IPS-18c (cell line): ENCODE measurements at regions not wholly inside any gene's neighbourhood (a gene's known extent, or its start where the extent isn't known, plus 50 kb on each side); places are given as distances from the start of the nearest gene placed in this dataset.
"Not testable (repeated sequence)": the region's sequence is repeated elsewhere in the genome, so short reads cannot be mapped to it uniquely, and the experiment has no call there.

Experiments used
- H3K4me3 ChIP-seq: 2 replicates; pipeline ENCODE4 v1.7.0; 2013; ENCODE audit warnings: low read depth, mild to moderate bottlenecking, low read length, moderate library complexity; ENCODE audit not compliant: insufficient read depth
- H3K9me3 ChIP-seq: one replicate; pipeline ENCODE4 v1.6.1; 2013; ENCODE audit warnings: mild to moderate bottlenecking, low read length, moderate library complexity; ENCODE audit not compliant: control insufficient read depth, insufficient read depth

DNA sequence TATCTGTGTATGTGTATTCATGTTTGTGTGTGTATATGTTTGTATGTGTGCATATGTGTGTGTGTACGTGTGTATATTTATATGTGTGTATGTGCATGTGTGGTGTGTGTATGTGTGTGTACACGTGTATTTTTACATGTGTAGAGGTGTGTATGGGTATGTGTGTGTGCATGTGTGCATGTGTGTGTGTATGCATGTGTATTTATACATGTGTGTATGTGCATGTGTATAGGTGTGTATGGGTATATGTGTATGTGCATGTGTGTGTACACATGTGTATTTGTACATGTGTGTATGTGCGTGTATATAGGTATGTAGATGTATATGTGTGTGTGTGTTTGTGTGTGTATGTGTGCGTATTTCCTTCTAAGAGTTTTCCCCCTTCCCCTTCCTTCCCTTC is 207.7 kb upstream of the ATP6AP2 start:
- peaks cover 12% of the 10 kb centered on the region for H3K9me3 ChIP-seq
- no peak overlapping the region for H3K4me3 ChIP-seq

DNA sequence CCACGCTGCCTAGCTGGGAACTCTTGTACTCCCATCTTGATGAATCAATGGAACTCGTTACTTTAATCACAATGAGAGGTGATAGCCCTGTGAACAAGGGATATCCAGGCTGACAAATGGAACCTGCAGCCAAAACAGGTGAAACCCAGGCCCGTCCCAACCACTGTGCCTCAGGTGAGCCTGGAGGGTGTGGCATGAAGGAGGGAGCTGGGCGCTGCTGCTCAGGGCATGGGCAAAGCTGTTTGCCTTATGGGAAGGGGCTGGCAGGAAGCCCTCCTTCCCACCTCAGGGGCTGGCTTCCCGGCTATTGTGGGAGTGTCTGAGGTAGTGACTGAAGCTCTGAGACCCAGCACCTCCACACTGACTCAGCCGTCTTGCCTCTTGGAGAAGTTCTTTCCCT is 209.4 kb upstream of the ATP6AP2 start:
- Histone ChIP-seq H3K9me3 (peaks cover 14% of the 10 kb centered on the region), H3K4me3 (no peak overlapping the region)

DNA sequence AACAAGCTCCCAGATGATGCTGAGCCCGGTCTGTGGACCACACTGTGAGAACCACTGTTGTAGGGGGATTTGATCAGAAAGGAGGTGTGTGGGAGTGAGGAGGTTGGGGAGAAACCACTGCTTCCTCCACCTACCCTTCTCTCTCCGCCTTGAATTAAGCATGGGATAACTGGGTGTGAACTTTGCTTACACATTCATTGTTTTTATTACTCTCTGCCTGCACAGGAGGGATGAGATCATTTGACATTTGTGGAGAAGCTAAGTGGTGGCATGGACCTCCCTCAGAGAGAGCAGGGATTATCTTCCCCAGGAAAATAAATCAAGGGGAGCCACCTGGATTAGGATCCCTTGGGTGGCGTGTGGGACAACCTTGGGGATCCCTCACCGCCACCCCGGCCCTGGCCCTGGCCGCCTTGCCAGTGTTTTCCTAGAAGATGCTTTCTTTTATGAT is 212.1 kb upstream of the ATP6AP2 start:
- H3K4me3 ChIP-seq, result no peak overlapping the region
- H3K9me3 ChIP-seq, result peaks cover 14% of the 10 kb centered on the region

DNA sequence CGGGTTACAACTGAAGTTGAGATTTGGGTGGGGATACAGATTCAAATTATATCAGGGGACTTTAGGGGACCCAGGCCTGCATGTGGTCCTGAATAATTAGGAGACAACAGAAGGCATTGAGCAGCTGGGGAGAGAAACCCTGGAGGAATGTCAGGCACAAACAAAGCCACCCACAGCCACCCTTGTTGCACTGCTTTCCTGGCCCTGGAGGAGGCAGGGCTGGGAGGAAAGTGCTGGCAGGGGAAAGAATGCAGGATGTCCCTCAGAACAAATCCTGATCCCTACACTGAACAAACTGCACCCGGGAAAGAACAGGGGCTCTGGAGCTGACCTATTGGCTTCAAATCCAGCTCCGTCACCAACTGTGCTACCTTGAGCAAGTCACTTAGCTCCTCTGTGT is 214.1 kb upstream of the ATP6AP2 start:
- H3K4me3 ChIP-seq, result no peak overlapping the region
- H3K9me3 ChIP-seq, result peaks cover 15% of the 10 kb centered on the region

DNA sequence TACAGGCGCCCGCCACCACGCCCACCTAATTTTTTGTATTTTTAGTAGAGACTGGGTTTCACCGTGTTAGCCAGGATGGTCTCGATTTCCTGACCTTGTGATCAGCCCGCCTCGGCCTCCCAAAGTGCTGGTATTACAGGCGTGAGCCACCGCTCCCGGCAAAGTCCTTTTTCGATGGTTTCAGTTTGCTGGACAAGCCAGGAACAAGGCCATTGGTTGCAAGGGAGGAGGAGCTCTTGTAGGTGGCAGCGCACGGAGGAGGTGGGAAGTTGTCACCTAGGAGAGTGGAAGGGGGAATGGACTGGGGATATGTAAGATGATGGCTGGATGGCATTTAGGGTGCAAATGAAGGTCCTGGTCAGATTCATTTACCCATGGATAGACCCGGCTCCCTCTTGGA is 218.5 kb upstream of the ATP6AP2 start:
- H3K4me3 ChIP-seq, H3K9me3 ChIP-seq: not testable (repeated sequence)

DNA sequence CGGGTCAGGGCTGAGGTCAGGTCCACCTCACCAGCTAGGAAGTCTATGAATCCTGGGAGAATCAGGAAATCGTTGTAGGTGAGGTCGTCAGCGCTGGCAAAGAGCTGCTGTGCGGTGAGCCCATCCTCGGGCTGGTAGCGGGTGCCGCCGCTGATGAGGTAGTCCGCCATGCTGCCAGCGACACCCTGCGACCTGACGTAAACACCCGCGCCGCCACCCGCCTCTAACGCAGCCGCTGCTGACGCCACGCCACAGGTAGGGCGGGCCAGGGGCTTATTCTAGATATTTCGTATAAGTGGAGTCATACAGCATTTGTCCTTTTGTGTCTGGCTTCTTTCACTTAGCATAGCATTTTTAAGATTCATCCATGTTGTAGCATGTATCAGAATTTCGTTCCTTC is 220.2 kb upstream of the ATP6AP2 start:
- Histone ChIP-seq H3K9me3 (peaks cover 2% of the 10 kb centered on the region), H3K4me3 (no peak overlapping the region)

DNA sequence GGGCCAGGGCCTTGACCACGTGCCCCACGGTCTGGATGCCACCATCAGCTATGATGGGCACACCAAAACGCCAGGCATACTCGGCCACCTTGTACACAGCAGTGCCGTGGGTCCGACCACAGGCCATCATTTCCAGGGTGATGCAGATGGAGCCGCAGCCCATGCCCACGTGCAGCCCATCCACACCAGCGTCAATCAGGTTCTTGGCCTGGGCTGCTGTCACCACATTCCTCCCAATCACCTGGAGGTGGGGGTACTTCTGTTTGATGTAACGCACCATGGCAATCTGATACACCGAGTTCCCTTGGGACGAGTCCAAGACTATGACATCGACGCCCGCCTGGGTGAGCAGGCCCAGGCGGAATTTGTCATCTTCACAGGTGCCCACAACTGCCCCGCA is 221.2 kb upstream of the ATP6AP2 start:
- H3K9me3 ChIP-seq, result peaks cover 2% of the 10 kb centered on the region
- no peak overlapping the region for H3K4me3 ChIP-seq

DNA sequence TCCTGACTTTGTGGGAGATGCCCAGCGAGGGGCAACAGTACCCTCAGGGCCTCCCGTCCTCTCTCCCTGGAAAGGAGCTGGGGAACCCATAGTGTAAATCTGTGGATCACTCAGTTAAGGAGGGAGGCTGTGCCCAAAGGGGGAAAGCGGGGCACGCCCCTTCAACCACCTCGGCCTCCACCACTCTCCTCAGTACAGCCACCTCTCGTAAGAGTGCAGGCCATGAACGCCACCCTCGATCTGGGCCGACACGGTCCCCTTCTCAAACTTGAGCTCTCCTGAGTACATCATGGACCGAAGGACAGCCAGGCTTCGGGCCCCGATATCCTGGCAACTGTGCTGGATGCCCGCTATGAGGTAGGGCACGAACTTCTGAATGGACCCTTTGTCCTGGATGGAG is 221.8 kb upstream of the ATP6AP2 start:
- H3K9me3 ChIP-seq, result peaks cover 2% of the 10 kb centered on the region
- H3K4me3 ChIP-seq, result no peak overlapping the region

DNA sequence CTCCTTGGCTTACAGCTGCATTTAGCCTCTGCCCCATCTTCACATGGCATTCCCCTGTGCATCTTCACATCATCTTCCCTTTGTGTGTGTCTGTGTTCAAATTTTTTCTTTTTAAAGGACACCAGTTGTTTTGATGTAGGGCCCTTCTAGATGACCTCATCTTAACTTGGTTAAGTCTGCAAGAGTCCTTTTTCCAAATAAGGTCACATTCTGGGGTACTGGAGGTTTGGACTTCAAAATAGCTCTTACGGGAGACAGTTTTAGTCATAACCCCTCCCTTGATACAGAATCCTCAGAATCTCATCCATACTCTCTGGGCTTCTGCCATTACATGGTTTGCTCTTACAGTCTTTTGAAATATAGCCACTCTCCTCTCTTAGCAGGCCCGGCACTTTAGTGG is 231.5 kb upstream of the ATP6AP2 start:
- Histone ChIP-seq H3K4me3 (no peak overlapping the region), H3K9me3 (peaks cover 5% of the 10 kb centered on the region)

DNA sequence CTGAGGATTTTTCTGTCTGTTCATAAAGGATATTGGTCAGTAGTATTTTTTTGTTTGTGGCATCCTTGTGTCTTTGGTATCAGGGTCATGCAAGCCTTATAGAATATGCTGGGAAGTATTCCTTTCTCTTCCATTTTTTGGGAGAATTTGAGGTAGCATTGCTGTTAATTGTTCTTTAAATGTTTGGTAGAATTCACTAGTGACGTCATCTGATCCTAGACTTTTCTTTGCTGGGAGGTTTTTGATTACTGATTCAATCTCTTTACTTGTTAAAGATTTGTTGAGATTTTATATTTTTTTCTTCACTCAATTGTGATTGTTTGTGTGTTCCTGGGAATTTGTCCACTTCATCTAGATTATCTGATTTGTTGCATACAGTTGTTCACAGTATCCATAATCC is 234.4 kb upstream of the ATP6AP2 start:
- H3K9me3 ChIP-seq, result peaks cover 5% of the 10 kb centered on the region

DNA sequence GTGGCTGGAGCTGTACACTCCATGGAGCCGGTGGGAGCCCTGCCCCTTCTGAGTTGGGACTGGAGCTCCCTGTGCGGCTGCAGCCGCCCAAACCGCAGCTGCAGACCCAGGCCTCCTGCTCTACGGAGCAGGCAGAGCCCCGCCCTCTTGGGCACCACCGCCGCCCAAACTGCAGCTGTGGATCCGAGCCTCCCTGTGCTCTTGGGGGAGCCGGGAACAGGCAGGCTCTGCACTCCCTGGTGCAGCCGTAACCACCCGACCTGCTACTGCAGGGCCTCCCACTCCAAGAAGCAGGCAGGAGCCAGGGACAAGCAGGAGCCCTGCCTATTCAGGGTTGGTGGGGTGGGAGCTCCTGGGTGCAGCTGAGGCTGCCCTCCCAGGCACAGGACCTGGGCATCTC is 237.5 kb upstream of the ATP6AP2 start:
- Histone ChIP-seq H3K4me3 (no peak overlapping the region), H3K9me3 (peaks cover 7% of the 10 kb centered on the region)

More for the DNA sequence above, 234.4 kb upstream of the ATP6AP2 start:
- H3K4me3 ChIP-seq, result no peak overlapping the region

DNA sequence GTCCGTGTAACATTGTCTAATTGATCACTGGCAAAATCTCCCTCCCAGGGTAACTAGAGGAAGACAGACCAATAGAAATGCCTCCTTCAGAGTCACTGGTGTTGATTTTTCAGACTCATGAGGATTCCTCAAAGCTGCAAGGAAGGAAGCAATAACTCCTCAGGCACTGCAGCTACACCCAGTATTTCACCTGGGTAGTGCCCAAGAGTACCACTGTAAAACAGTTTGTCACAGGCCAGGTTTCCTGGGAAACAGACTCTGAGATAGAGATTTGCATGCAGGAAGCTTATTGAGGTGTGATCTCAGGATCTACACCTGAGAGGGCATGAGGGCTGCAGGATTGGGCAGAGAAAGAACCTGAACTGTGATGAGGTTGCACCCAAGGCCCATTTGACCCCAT is 240.7 kb upstream of the ATP6AP2 start:
- peaks cover 2% of the 10 kb centered on the region for H3K9me3 ChIP-seq
- no peak overlapping the region for H3K4me3 ChIP-seq

DNA sequence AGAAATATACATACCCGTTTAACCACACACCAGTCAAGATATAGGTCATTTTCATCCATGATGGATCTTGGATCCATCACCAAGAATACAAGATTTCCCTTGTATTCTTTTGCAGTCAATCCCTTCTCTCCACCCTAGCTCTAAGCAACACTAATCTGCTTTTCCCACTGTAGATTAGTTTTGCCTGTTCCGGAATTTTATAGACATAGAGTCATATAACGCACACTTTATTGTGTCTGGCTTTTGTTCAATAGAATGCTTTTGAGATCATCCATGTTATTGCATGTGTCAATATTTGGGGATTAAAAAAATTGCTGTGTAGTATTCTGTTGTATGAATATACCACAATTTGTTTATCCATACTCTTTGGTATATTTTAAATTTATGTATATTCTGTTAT is 235.6 kb upstream of the BCOR start:
- Histone ChIP-seq H3K4me3 (no peak overlapping the region), H3K9me3 (peaks cover 2% of the 10 kb centered on the region)

DNA sequence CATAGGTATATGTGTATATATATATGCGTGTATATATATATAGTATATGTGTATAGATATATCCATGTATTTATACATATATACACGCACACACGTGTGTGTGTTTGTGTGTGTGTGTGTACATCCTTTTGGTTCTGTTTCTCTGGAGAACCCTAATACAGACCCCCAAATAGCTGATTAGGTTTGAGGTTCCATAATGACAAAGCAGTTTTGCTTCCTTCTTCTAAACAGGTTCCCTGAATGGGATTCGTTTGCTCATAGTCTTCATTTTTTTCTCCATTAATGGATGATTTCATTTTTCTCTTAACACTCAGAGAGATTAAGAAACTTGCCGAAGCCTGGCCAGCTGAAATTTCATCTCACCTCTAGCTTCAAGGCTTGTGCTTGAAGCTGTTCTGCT is 234.0 kb upstream of the BCOR start:
- Histone ChIP-seq H3K4me3 (no peak overlapping the region), H3K9me3 (peaks cover 2% of the 10 kb centered on the region)

DNA sequence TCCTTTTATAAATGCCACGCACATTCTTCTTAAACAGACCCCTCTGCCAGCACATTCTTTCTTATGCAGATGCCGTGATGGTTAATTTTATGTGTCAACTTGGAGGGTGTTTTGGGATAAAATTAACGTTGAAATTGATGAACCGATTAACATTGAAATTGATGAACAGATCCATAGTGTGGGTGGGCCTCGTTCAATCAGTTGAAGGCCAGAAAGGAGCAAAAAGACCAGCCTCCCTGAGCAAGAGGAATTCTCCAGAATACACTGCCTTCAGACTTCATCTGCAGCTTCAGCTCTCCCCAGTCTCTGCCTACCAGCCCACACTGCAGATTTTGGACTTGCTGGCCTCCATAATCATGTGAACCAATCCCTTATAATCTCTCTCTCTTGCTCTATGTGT is 233.6 kb upstream of the BCOR start:
- no peak overlapping the region for H3K4me3 ChIP-seq

DNA sequence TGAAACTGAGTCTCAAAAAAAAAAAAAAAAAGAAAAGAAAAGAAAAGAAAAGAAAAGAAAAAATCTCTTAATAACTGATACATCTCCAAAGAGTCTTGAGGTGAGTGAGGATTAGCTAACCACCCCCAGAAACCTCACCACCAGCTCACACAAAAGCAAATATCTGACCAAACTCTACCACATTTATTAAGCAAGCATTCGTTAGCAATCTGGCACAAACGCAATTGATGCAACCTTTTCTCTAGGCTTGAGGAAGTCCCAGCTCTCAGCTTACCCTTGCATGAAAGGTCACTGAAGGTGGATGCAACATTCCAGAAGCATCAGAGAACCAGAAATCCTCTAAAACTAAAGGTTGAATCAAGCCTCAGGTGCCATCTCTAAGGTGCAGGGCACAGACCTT is 231.9 kb upstream of the BCOR start:
- no peak overlapping the region for H3K4me3 ChIP-seq
- H3K9me3 ChIP-seq, result peaks cover 2% of the 10 kb centered on the region

More for the DNA sequence above, 233.6 kb upstream of the BCOR start:
- H3K9me3 ChIP-seq, result peaks cover 2% of the 10 kb centered on the region

DNA sequence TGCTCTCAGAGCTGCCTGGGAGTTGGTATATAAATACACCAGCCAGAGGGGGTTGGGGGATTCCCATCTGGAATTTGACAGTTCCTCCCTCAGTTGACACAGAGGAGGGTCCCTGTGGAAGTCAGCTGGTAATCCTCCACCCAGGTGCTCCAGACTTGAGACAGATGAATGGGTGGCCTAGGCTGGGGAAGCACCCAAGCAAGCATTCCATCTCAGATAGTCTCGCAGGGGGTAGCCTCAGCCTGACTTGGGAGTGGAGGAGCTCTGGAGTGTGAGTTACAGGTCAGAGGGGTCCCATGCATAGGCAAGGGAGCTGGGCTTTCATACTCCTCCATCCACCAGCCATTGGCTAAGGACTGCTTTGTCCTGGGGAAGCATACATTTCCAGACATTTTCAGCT is 229.3 kb upstream of the BCOR start:
- H3K4me3 ChIP-seq, result no peak overlapping the region

DNA sequence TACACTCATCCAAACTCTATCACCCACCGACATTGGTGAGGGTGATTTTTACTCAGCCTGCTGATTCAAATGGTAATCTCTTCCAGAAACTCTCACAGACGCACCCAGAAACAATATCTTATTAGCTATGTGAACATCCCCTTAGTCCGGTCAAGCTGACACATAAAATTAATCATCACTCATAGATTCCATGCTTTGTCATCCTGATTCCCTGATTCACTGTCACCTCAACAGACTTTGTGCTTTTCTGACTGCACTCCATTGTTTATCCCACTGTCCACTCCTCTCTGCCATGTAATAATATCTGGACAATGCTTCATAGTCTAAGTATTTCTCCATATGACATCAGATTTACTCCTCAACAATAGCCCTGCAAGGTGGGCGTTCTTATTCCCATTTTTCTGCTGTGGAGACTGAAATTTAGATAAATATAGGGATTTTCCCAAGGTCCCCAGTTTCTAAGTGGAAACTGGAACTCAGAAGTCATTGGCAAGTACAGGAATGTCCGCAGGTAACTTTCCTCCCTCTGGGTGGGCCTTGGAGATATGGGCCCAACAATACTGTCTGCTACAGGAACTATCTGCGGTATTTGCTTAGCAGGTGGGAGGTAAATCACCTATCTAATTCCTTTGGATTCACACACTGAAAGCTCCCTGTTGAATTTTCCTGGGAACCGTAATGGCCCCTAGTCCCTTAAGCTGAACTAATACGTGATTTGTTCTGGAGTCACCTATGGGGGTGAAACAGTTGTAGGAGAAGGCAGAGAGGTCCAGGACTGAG is 228.6 kb upstream of the BCOR start:
- Histone ChIP-seq H3K4me3 (no peak overlapping the region), H3K9me3 (peaks cover 6% of the 10 kb centered on the region)

More for the DNA sequence above, 229.3 kb upstream of the BCOR start:
- H3K9me3 ChIP-seq, result peaks cover 2% of the 10 kb centered on the region

DNA sequence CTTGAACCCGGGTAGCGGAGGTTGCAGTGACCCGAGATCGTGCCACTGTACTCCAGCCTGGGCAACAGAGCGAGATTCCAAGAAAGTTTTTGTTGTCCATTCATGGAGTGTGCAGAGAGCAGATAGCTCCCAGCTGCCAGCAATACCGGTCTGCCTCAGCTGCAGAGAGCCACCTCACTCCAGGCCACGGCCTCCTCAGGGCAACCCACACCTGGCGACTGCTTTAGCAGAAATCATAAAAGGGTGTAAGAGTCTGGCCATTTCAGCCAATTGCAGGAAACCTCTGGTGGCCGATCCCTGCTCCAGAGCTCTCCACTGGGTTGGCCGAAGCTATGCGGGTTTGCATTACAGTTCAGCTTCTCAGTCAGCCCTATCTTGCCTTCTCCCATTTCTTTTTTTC is 227.4 kb upstream of the BCOR start:
- Histone ChIP-seq H3K9me3 (peaks cover 3% of the 10 kb centered on the region), H3K4me3 (no peak overlapping the region)
